H1 (cell line): ENCODE measurements at regions not wholly inside any gene's neighbourhood (a gene's known extent, or its start where the extent isn't known, plus 50 kb on each side); places are given as distances from the start of the nearest gene placed in this dataset.

Experiments
- CTCF ChIA-PET: fragments of 300-600 bp; sonication (Branson Sonifier 250); formaldehyde crosslinking; loops from one replicate; lab custom pipeline; 2021; ENCODE audit not compliant: partially characterized antibody; lab: Charles Lee
- POLR2A ChIA-PET: fragments of 300-600 bp; sonication (Branson Sonifier 250); formaldehyde crosslinking; loops from one replicate; lab custom pipeline; 2021; ENCODE audit warnings: inconsistent platforms; ENCODE audit not compliant: partially characterized antibody; lab: Charles Lee
- DNase-seq, 2 experiments: peaks; one replicate each; pipeline versions ENCODE4 v3.0.0 to v3.0.0-alpha.2; 2010 to 2022; ENCODE audit warnings: low spot score in 2 of 2, low read depth in 1 of 2, mixed read lengths in 1 of 2
- FAIRE-seq: peaks from 2 replicates; lab custom pipeline; 2011; peaks lifted over from hg19 to GRCh38; lab: Jason Lieb, UNC
- H2AFZ ChIP-seq: 2 replicates; pipeline ENCODE4 v1.8.1; 2012; ENCODE audit warnings: low read length, inconsistent platforms
- H2AK5ac ChIP-seq: 2 replicates; pipeline ENCODE4 v1.6.1; 2013; ENCODE audit warnings: low read depth, low read length
- H2BK120ac ChIP-seq: replicated peaks from 2 replicates; pipeline ENCODE3; 2013; ENCODE audit warnings: low read depth, low read length, inconsistent platforms
- H2BK12ac ChIP-seq: 2 replicates; pipeline ENCODE4 v1.6.1; 2013; ENCODE audit warnings: low read depth, low read length
- H2BK15ac ChIP-seq: 2 replicates; pipeline ENCODE4 v1.6.1; 2013; ENCODE audit warnings: low read length
- H2BK20ac ChIP-seq: 2 replicates; pipeline ENCODE4 v1.6.1; 2013; ENCODE audit warnings: low read length
- H2BK5ac ChIP-seq: 2 replicates; pipeline ENCODE4 v1.6.1; 2013; ENCODE audit warnings: low read depth, low read length
- H3K14ac ChIP-seq: 2 replicates; pipeline ENCODE4 v1.6.1; 2013; ENCODE audit warnings: inconsistent platforms; ENCODE audit not compliant: insufficient read length
- H3K18ac ChIP-seq: 2 replicates; pipeline ENCODE4 v1.6.1; 2013; ENCODE audit warnings: low read length; ENCODE audit errors: extremely low read depth
- H3K23ac ChIP-seq: 2 replicates; pipeline ENCODE4 v1.6.1; 2013; ENCODE audit warnings: inconsistent platforms; ENCODE audit not compliant: insufficient read length
- H3K23me2 ChIP-seq: 2 replicates; pipeline ENCODE4 v1.6.1; 2013; ENCODE audit warnings: low read depth, low read length
- H3K27ac ChIP-seq: 2 replicates; pipeline ENCODE4 v1.6.1; 2011; ENCODE audit warnings: low read depth, low read length, inconsistent platforms
- H3K27me3 ChIP-seq, 4 experiments: replicated peaks in 1 of 4; 1 replicate in 1 of 4; 2 replicates in 3 of 4; pipeline versions ENCODE4 v1.6.1 to v1.8.1; 2011 to 2013; ENCODE audit warnings: low read length in 3 of 4, mild to moderate bottlenecking in 3 of 4, inconsistent platforms in 2 of 4, mixed read lengths in 2 of 4, moderate library complexity in 1 of 4; ENCODE audit not compliant: control insufficient read depth in 3 of 4, insufficient read depth in 3 of 4; ENCODE audit errors: extremely low read depth in 1 of 4
- H3K36me3 ChIP-seq, 4 experiments: 2 replicates each; pipeline versions ENCODE4 v1.6.1 to v1.8.1; 2011 to 2013; ENCODE audit warnings: mild to moderate bottlenecking in 4 of 4, low read length in 3 of 4, moderate library complexity in 2 of 4, control low read depth in 1 of 4, inconsistent platforms in 1 of 4; ENCODE audit not compliant: insufficient read depth in 4 of 4, control insufficient read depth in 2 of 4
- H3K4ac ChIP-seq: replicated peaks from 2 replicates; pipeline ENCODE3; 2013; ENCODE audit warnings: low read length, low read depth, mixed read lengths, inconsistent platforms; ENCODE audit not compliant: insufficient read length
- H3K4me1 ChIP-seq, 4 experiments: replicated peaks in 1 of 4; 1 replicate in 1 of 4; 2 replicates in 3 of 4; pipeline versions ENCODE4 v1.6.1 to v1.8.1; 2011 to 2013; ENCODE audit warnings: low read length in 3 of 4, inconsistent platforms in 2 of 4, mixed read lengths in 1 of 4; ENCODE audit not compliant: insufficient read depth in 4 of 4, control insufficient read depth in 3 of 4
- H3K4me2 ChIP-seq, 2 experiments: 2 replicates each; pipeline versions ENCODE4 v1.6.1 to v1.8.1; 2011 to 2013; ENCODE audit warnings: low read depth in 2 of 2, low read length in 2 of 2, control low read depth in 1 of 2, inconsistent platforms in 1 of 2, mild to moderate bottlenecking in 1 of 2; ENCODE audit not compliant: insufficient read depth in 1 of 2
- H3K4me3 ChIP-seq, 4 experiments: fragments of 200-600, 300-600 bp in 1 of 4; sonication (generic), shearing (Covaris generic), sonication (Bioruptor Twin) in 1 of 4; 2 replicates each; pipeline versions ENCODE4 v1.5.1 to v1.8.1; 2011 to 2016; ENCODE audit warnings: low read length in 4 of 4, low read depth in 3 of 4, control low read depth in 2 of 4, inconsistent platforms in 2 of 4, mild to moderate bottlenecking in 2 of 4, mixed read lengths in 1 of 4, moderate library complexity in 1 of 4; ENCODE audit not compliant: insufficient read depth in 2 of 4; ENCODE audit errors: extremely low read depth in 1 of 4
- H3K56ac ChIP-seq: replicated peaks from 2 replicates; pipeline ENCODE3; 2013; ENCODE audit warnings: low read depth, mild to moderate bottlenecking, mixed read lengths, low read length, inconsistent platforms; ENCODE audit not compliant: insufficient read length
- H3K79me1 ChIP-seq: 2 replicates; pipeline ENCODE4 v1.6.1; 2013; ENCODE audit warnings: low read depth, low read length, control low read depth
- H3K79me2 ChIP-seq, 2 experiments: 2 replicates each; pipeline versions ENCODE4 v1.6.1 to v1.8.1; 2012 to 2013; ENCODE audit warnings: low read length in 2 of 2, mild to moderate bottlenecking in 2 of 2, inconsistent platforms in 1 of 2; ENCODE audit not compliant: insufficient read depth in 2 of 2, control insufficient read depth in 1 of 2
- H3K9ac ChIP-seq, 4 experiments: replicated peaks in 1 of 4; 1 replicate in 1 of 4; 2 replicates in 3 of 4; pipeline versions ENCODE4 v1.6.1 to v1.8.1; 2011 to 2013; ENCODE audit warnings: low read depth in 3 of 4, low read length in 3 of 4, control low read depth in 2 of 4, mild to moderate bottlenecking in 2 of 4, moderate library complexity in 2 of 4, inconsistent platforms in 1 of 4; ENCODE audit errors: extremely low read depth in 1 of 4
- H3K9me3 ChIP-seq, 2 experiments: 2 replicates each; pipeline versions ENCODE4 v1.6.1 to v1.8.1; 2012 to 2013; ENCODE audit warnings: mild to moderate bottlenecking in 2 of 2, moderate library complexity in 2 of 2, control low read depth in 1 of 2, inconsistent platforms in 1 of 2, low read depth in 1 of 2, low read length in 1 of 2, mixed read lengths in 1 of 2; ENCODE audit not compliant: insufficient read depth in 2 of 2
- H4K20me1 ChIP-seq, 2 experiments: replicated peaks in 1 of 2; 2 replicates each; pipeline versions ENCODE3 to v1.8.1; 2011 to 2013; ENCODE audit warnings: inconsistent platforms in 2 of 2, low read length in 2 of 2, mild to moderate bottlenecking in 1 of 2; ENCODE audit not compliant: insufficient read depth in 2 of 2, control insufficient read depth in 1 of 2
- H4K5ac ChIP-seq: 2 replicates; pipeline ENCODE4 v1.6.1; 2013; ENCODE audit warnings: low read length, low read depth, mixed read lengths, inconsistent platforms; ENCODE audit not compliant: insufficient read length
- H4K8ac ChIP-seq: 2 replicates; pipeline ENCODE4 v1.8.0; 2013; ENCODE audit warnings: mild to moderate bottlenecking, moderate library complexity, low read length, inconsistent platforms; ENCODE audit not compliant: insufficient read depth; ENCODE audit errors: extremely low read depth
- H4K91ac ChIP-seq: replicated peaks from 2 replicates; pipeline ENCODE3; 2013; ENCODE audit warnings: low read length, mixed read lengths, inconsistent platforms; ENCODE audit not compliant: insufficient read length
- EZH2 ChIP-seq: fragments of 200-600 bp; sonication (generic); IDR thresholded peaks from 2 replicates; pipeline ENCODE4 v1.7.1; 2012; ENCODE audit warnings: low read depth, mild to moderate bottlenecking, moderate library complexity, low read length, inconsistent platforms; ENCODE audit not compliant: severe bottlenecking
- HDAC6 ChIP-seq: IDR thresholded peaks from one replicate; pipeline ENCODE4 v1.7.1; 2012; ENCODE audit warnings: low read depth, mild to moderate bottlenecking, inconsistent platforms, low read length, moderate library complexity
- KDM4A ChIP-seq: IDR thresholded peaks from one replicate; pipeline ENCODE4 v1.7.1; 2012; ENCODE audit warnings: low read depth, mild to moderate bottlenecking, moderate library complexity, low read length, inconsistent platforms; ENCODE audit not compliant: severe bottlenecking
- POLR2A ChIP-seq, 2 experiments: IDR thresholded peaks; 1 replicate in 1 of 2; 2 replicates in 1 of 2; pipeline ENCODE4 v1.6.1; 2011; ENCODE audit warnings: low read depth in 2 of 2, low read length in 2 of 2, mild to moderate bottlenecking in 2 of 2; ENCODE audit errors: control extremely low read depth in 1 of 2
- SIN3A ChIP-seq, 2 experiments: IDR thresholded peaks in 1 of 2; conservative IDR thresholded peaks in 1 of 2; 2 replicates each; pipeline ENCODE4 v1.6.1; 2011 to 2012; ENCODE audit warnings: low read length in 2 of 2, improper control_type of control experiment in 1 of 2, low read depth in 1 of 2, mild to moderate bottlenecking in 1 of 2
- WGBS, 2 experiments: shearing (Covaris generic) in 1 of 2; methylation state at CpG; one replicate each; pipeline versions ENCODE4 v1.1.6 to v1.1.7; 2013 to 2015; ENCODE audit warnings: low lambda C conversion rate in 2 of 2, mixed read lengths in 2 of 2, inconsistent platforms in 1 of 2, low coverage in 1 of 2, missing lambda C conversion rate in 1 of 2; ENCODE audit not compliant: insufficient replicate concordance in 2 of 2, insufficient coverage in 1 of 2, insufficient read length in 1 of 2; ENCODE audit errors: extremely low coverage in 1 of 2, missing lambda C conversion rate in 1 of 2; 5-methylcytosine and 5-hydroxymethylcytosine counted together
- TF ChIP-seq, protein P1 (sequence below), 3 experiments: IDR thresholded peaks; 1 replicate in 2 of 3; 2 replicates in 1 of 3; pipeline versions ENCODE4 v1.5.1 to v1.6.1; 2011; ENCODE audit warnings: low read length in 3 of 3, mild to moderate bottlenecking in 3 of 3, inconsistent platforms in 2 of 3, low read depth in 1 of 3, moderate library complexity in 1 of 3; ENCODE audit not compliant: insufficient read depth in 1 of 3; ENCODE audit errors: control extremely low read depth in 1 of 3

DNA sequence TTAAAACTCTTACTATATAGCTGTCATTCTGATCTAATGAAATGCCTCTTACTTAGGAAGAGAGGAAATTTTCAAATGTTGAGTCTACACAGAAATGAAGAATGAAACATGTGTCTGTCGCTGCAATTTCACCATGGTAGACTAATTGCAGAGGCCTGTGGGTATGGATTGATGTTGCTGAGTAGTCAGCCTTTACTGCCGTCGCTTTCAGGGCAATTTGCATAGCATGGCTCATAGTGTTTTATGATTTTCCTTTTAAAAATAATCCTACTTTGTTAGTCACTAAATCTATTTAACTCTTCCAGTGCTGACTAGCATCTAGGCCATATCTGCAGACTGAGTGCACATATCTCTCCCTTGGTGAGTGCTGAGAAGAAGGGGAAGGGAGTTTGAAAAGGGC lies 819.2 kb downstream of the SATB2 start:
- H2AK5ac ChIP-seq = no peak overlapping the region
- no peak overlapping the region for H3K4me3 ChIP-seq
- H3K4ac ChIP-seq = no peak overlapping the region
- H3K4me1 ChIP-seq = no peaks in the 10 kb centered on the region
- no peak overlapping the region for H3K4me2 ChIP-seq
- DNase-seq = no peak
- TF ChIP-seq SIN3A (conservative IDR thresholded peaks at IDR 0.05 in 1 of 2, IDR thresholded peaks at IDR 0.05 in 1 of 2; ENCODE audit: low read depth in 1 of 2, low read length in 2 of 2) (no peak), EZH2 (no peak), POLR2A (IDR thresholded peaks at IDR 0.05; ENCODE audit: control extremely low read depth in 1 of 2, low read depth in 2 of 2, low read length in 2 of 2) (no peak), KDM4A (no peak), HDAC6 (no peak)
- TF ChIP-seq, protein P1, sequence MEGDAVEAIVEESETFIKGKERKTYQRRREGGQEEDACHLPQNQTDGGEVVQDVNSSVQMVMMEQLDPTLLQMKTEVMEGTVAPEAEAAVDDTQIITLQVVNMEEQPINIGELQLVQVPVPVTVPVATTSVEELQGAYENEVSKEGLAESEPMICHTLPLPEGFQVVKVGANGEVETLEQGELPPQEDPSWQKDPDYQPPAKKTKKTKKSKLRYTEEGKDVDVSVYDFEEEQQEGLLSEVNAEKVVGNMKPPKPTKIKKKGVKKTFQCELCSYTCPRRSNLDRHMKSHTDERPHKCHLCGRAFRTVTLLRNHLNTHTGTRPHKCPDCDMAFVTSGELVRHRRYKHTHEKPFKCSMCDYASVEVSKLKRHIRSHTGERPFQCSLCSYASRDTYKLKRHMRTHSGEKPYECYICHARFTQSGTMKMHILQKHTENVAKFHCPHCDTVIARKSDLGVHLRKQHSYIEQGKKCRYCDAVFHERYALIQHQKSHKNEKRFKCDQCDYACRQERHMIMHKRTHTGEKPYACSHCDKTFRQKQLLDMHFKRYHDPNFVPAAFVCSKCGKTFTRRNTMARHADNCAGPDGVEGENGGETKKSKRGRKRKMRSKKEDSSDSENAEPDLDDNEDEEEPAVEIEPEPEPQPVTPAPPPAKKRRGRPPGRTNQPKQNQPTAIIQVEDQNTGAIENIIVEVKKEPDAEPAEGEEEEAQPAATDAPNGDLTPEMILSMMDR (IDR thresholded peaks at IDR 0.05; ENCODE audit: control extremely low read depth in 1 of 3, insufficient read depth in 1 of 3, low read depth in 1 of 3, low read length in 3 of 3) = no peak
- TF ChIP-seq, all 59 proteins: peak for 0
- FAIRE-seq = no peak
- Histone ChIP-seq H3K79me1 (no peaks in the 10 kb centered on the region), H3K79me2 (no peaks in the 10 kb centered on the region), H3K36me3 (no peaks in the 10 kb centered on the region), H3K14ac (no peak overlapping the region), H4K5ac (no peak overlapping the region), H4K20me1 (no peaks in the 10 kb centered on the region), H3K9me3 (no peaks in the 10 kb centered on the region), H2BK12ac (no peak overlapping the region), H2BK5ac (no peak overlapping the region), H3K27ac (no peak overlapping the region), H3K18ac (no peak overlapping the region), H2BK15ac (no peak overlapping the region), H3K23ac (no peak overlapping the region), H3K27me3 (no peaks in the 10 kb centered on the region), H3K9ac (no peak overlapping the region), H4K8ac (no peak overlapping the region), H2AFZ (no peak overlapping the region), H4K91ac (no peak overlapping the region), H3K23me2 (no peaks in the 10 kb centered on the region), H3K56ac (no peak overlapping the region), H2BK120ac (no peak overlapping the region), H2BK20ac (no peak overlapping the region)
- WGBS, 2 experiments = 100% methylated on average over 3 of the region's 3 CpGs; no CpG with 5 or more reads in 1 of the 2 experiments
- POLR2A ChIA-PET = no interaction called here
- CTCF ChIA-PET = interaction anchor here (1.8 kb wide), 1 partner anchor 19 kb away, joined by 6 read pairs; no protein-coding TSS in a partner anchor
